Keratinocyte (primary cell): ENCODE measurements at regions not wholly inside any gene's neighbourhood (a gene's known extent, or its start where the extent isn't known, plus 50 kb on each side); places are given as distances from the start of the nearest gene placed in this dataset.

Experiments used
- EZH2 ChIP-seq: IDR thresholded peaks from one replicate; pipeline ENCODE4 v1.6.1; 2012; ENCODE audit warnings: inconsistent platforms, mild to moderate bottlenecking, low read length, moderate library complexity
- TF ChIP-seq, protein P1 (sequence below), 3 experiments: IDR thresholded peaks in 1 of 3; conservative IDR thresholded peaks in 1 of 3; optimal IDR thresholded peaks in 1 of 3; 2 replicates in 2 of 3; 3 replicates in 1 of 3; pipeline versions ENCODE3 to v1.5.1; 2011; ENCODE audit warnings: low read length in 3 of 3, mild to moderate bottlenecking in 3 of 3, moderate library complexity in 2 of 3, control low read depth in 1 of 3, inconsistent platforms in 1 of 3; ENCODE audit not compliant: insufficient read depth in 2 of 3; ENCODE audit errors: extremely low read depth in 1 of 3

GRCh38 chrX:138037548-138037947 is 471.6 kb downstream of the ZIC3 start:
- TF ChIP-seq, protein P1, sequence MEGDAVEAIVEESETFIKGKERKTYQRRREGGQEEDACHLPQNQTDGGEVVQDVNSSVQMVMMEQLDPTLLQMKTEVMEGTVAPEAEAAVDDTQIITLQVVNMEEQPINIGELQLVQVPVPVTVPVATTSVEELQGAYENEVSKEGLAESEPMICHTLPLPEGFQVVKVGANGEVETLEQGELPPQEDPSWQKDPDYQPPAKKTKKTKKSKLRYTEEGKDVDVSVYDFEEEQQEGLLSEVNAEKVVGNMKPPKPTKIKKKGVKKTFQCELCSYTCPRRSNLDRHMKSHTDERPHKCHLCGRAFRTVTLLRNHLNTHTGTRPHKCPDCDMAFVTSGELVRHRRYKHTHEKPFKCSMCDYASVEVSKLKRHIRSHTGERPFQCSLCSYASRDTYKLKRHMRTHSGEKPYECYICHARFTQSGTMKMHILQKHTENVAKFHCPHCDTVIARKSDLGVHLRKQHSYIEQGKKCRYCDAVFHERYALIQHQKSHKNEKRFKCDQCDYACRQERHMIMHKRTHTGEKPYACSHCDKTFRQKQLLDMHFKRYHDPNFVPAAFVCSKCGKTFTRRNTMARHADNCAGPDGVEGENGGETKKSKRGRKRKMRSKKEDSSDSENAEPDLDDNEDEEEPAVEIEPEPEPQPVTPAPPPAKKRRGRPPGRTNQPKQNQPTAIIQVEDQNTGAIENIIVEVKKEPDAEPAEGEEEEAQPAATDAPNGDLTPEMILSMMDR (optimal IDR thresholded peaks at IDR 0.05 in 1 of 3, IDR thresholded peaks at IDR 0.05 in 1 of 3, conservative IDR thresholded peaks at IDR 0.05 in 1 of 3; ENCODE audit: extremely low read depth in 1 of 3, insufficient read depth in 2 of 3, low read length in 3 of 3): no peak
- TF ChIP-seq EZH2: no peak
